Fibroblast of skin of left quadriceps (primary cell): ENCODE measurements at regions not wholly inside any gene's neighbourhood (a gene's known extent, or its start where the extent isn't known, plus 50 kb on each side); places are given as distances from the start of the nearest gene placed in this dataset.

Experiments
- DNase-seq, 2 experiments: peaks; one replicate each; pipeline ENCODE4 v3.0.0-alpha.2; 2013; ENCODE audit warnings: low read depth in 2 of 2

DNA sequence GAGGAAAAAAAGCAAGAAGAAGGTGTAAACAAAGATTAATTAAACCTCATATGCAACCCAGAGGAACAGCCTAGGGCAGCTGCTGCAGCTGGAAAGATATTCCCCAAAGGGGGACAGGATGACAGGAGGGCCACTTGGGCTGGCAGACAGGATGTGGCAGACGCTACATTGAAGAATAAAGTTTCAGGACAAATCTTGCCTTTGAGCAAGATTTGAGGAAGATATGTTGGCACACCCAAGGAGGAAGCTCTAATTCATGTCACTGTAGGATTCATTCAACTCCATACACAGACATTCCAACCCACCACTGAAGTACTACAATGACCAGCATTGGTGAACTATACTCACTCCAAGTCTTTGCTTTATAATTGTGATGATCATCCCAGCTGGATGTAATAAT lies 504.0 kb downstream of the SHQ1 start:
- no peak for DNase-seq

DNA sequence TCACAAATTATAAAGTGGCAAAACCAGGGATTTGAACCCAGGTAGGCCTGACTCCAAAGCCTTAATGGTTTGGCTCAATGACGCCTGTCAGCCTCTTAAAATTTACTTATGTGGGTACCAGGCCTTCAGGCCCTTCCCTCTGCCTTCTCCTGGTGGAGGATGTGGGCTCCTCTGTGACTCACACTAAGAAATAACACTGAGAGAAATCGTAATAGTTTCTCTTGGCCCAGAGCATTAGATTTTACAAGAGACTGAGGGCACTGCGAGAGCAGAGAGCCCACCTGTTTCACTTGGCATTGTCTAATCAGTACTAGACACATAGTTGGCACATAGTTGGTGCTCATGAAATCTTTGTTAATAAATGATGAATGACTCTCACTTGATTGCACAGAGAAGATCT lies 505.2 kb downstream of the SHQ1 start:
- no peak for DNase-seq

DNA sequence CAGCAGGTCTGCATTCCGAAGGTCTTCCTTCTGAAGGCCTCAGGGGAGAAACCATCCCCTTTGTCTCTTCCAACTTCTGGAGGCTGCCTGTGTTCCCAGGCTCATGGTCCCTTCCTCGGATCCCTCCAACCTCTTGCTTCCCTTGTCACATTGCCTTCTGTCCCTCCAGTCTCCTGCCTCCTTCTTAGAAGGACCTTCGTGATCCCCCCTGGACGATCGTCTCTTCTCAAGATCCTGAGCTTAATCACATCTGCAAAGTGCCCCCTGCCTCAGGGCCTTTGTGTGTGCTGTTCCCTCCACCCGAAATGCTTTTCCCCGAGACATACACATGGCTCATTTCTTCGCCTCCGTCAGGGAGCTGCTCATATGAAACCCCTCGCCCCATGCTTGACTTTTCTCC lies 505.8 kb downstream of the SHQ1 start:
- DNase-seq, result no peak

DNA sequence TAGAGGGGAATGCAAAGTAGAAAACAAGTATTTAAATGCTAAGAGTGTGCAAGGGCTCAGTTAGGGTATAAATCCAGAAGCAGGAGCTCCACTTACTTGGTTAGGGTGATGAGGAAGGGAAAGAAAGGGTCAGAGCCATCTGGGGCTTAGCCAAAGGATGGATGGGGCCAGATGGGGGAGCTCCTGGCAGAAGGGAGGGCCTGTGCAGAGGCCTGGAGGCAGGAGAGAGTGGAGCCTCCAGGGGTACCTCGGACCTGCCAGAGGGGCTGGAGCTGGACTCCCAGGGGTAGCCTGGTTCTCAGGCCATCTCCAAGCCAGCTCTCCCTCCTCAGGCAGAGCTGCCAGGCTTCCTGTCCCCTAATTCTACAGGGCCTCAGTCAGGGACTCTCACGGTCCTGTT lies 506.3 kb downstream of the SHQ1 start:
- no peak for DNase-seq

DNA sequence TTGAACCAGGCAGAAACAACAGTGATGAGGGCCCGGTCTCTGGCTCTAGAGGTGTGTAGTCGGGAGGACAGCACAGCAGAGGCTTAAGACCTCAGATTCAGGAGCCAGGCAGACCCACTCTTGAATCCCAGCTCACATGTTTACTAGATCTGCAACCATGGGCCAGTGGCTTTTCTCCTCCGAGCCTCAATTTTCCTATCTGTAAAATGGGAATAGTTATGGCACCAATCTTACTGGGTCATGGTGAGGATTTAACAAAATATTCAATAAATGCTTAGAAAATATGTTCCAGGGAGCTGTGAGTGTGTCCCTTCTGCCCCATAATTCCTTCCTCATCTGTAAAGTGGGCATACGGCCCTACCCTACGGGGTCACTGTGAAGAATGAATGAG lies 506.9 kb downstream of the SHQ1 start:
- no peak for DNase-seq

DNA sequence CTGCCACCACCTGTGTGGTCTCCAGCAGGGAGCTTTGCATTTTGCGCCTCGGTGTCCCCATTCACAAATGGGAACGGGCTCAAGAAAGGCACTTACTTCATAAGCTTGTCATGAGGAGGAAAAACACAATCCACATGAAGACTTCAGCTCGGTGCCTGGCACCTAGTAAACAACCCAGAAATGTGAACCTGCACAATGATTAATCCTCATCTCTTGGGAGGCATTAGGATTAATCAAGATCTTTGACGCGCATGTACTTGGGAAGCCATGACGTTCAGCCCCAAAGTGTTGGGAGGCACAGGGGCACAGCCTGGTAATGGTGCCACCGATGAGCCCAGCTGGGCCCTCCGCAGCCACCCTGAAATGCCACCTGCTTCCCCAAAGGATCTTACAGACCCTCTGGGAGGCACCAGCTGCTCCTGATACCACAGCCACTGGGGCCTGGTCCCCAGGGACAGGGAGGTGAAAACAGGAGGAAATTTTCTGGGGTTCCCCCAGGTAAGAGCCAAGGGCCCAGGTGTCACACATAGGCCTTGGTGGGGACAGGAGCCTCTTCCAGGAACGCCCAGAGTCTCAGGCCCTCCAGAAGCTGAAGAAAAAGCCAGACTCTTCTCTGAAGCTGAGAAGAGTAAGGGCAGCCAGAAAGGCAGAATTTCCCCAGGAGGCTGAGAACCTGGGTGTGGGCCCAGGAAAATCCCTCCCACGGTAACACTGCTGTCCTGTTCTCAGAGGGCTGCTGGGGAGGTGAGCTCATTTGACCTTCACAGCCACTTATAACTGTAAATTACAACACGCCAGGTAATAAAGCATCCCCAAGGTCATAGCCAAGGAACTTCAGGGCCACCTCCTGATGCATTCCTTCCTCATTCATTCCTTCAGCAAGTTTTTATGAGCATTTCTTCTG lies 507.5 kb downstream of the SHQ1 start:
- DNase-seq, result no peak

DNA sequence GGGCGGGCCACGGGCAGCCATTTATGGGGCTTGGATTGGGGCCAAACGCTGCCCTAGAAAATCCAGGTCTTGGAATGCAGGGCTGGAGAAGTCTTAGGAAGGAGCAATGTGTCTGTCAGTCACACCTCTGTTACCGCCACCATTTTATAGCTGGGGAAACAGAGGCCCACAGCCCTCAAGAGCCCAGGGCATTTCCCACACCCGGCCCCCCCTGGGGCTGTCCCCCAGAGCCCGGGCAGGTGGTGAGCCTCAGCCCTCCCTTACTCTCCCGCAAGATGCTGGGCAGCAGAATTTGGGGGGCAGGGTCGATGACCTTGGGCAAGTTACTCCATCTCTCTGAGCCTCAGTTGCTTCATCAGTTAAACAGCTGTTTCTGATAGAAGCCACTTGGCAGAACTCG lies 508.2 kb downstream of the SHQ1 start:
- no peak for DNase-seq

DNA sequence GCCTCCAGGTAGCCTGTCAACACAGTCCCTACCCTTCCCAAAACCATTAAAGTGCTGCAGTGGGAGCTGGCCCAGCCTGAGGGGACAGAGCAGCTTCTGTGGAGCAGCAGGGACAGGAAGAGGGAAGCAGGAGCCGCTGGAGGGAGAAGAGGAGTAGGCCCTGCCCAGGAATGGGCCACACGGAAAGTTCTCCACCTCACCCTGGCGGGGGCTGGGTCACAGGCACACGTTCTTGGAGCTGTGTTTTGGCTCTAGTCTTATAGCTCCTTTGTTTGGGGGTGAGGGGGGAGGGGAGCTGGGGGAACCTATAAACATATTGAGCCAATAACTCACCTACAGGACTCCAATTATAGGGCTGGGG lies 508.6 kb downstream of the SHQ1 start:
- DNase-seq, result no peak

DNA sequence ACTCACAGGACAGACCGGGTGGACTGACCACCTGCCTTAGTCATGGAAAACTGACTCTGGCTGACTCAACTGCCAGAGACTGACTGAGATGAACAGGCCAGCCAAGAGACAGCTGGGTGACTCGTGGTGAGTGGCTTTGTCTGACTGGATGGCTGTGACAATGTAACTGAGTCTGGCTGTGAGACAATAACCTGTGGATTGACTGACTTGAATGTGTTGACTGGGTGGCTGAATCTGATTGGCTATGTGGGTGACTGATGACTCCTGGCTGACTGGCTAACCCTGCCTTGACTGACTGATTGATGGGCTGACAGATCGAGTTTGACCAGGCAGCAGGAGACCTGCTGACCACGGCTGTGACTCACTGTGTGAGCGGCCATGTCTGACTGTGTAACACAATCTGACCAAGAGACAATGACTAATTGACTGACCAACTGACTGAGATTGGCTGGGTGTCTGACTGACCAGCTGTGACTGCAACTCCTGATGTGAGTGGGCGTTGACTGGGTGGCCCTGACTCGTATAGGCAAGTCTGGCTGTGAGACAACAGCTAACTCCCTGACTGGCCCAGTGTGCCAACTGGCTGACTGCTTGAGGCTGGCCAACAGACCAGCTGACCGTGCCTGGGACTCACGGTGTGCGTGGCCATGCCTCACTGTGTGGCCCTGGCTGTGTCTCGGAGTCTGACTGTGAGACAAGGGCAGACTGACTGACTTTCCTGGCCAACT lies 509.1 kb downstream of the SHQ1 start:
- DNase-seq, result no peak

DNA sequence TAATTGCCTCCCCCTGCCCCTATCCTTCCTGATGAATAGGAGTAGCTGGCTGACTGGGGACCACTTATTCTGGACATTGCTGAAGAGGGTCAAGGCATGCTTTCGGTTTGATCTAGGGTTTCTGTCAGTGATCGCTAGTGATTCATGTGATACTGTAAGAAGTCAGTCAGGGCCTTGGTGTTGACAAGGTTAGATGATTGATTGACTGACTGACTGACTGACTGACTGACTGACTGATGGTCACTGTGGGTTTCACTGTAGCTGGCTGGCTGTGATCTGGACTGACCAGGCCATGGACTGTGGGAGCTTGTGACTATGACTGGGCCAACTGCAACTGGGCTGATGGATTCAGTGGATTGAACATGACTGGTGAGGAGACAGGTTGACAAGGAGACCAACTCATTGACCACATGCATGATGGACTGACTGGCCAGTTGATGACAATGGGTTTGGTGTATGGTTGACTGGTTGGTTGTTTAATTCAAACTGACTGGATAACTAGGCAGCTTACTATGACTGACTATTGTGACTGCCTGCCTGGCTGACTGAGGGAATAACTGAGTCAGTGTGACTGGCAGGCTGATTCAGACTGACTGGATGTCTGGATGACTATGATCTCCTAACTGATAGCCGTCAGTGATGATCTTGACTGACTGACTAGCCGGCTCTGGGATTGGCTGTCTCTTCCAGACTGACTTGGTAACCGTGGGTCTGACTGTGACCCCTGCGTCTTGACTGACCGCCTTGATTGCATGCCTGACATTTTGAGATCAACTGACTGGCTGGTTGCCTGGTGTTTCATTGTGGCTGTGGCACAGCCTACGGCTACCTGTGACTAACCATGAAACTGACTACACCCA lies 509.9 kb downstream of the SHQ1 start:
- DNase-seq, result no peak

DNA sequence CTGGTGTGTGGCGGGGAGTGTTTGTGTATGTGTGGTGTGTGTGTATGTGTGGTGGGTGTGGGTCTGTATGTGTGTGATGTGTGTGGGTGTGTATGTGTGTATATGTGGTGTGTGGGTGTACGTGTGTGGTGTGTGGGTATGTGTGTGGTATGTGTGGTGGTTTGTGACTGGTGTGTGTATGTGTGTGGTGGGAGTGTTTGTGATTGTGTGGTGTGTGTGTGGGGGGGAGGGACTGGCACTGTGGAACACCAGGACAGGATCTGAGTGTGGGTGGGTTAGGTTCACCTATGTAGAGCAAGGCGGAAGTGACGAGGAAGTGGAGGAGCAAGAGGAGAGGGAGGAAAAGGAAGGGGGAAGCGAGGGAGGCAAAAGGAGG lies 510.8 kb downstream of the SHQ1 start:
- no peak for DNase-seq

DNA sequence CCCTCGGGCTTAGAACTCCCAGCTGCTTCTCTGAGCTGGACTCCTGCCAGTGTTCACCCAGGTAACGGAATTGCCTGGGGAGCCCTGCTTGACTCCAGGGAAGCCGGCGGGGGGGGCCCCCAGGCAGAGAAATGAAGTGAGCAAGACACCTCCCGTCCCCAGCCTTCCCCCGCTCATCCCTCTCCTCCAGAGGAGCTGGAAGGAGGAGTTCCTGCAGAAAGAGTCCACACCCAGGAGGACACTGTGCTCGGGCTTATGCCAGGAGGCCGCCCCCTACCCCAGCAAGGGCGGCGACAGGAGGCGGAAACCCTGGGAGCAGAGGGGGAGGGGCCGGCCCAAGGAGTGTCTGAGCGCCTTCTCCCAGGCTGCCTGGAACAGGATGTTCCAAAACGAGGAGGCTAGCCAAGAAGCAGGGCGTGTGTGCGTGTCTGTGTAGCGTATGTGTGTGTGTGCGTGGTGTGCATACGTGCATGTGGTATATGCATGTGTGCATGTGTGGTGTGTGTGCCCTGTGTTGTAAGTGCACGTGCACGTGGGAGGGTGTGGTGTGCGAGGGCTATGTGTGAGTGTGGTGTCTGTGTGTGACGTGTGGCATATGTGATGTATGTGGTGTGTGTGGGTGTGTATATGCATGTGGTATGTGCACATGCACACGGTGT lies 511.3 kb downstream of the SHQ1 start:
- peak; percentile 57 for DNase-seq

DNA sequence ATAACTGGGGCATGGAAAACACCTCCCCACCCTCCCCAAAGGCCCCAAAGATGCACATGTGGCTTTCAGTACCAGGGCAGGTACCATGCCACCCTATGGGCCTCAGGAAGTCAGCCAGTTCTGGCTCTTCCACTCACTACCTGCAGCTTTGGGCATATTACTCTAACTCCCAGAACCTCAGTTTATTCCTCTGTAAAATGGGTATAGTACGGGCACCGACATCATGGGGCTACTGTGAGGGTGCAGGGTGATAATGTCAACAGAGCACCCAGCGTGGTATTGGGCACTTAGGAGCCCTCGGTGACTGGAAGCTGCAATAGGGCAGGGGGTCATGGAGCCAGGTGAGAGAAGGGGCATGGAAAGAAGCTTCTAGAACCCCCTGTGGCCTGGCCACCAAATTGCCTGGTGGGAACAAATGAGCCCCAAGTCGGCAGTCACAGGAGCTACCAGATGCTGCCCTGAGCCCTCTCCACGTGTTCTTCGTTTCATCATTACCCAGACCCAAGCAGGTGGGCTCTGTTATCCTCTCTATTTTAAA lies 512.1 kb downstream of the SHQ1 start:
- no peak for DNase-seq

DNA sequence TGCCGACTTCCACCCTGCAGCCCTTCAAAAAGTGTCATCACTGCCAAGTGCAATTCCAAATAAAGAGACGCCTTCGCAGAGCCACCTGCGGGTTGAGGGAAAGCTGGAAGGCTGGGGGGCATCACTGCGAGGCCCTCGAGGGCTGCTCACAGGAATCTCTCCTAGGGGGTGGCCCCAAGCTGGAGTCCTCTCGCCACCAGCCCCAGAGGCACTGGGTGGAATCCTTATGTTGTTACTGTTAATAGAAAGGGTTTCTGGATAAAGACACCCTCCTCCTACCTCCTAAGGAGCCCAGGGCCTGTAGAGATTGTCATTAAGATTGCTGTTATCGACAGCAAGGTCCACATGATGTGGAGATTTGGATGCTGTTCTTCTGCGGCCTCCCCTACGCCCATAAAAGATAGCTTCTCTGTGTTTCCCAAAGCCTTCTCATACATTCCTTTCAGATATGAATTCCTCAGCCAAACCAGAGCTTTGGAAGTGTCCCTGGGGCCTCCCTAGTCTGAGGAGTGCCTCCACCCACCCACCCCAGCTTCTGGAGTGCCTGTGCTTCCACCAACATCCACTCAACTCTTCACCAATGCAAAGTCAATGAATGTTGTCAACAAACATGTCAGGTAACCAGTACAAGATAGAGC lies 512.7 kb downstream of the SHQ1 start:
- DNase-seq, result no peak

DNA sequence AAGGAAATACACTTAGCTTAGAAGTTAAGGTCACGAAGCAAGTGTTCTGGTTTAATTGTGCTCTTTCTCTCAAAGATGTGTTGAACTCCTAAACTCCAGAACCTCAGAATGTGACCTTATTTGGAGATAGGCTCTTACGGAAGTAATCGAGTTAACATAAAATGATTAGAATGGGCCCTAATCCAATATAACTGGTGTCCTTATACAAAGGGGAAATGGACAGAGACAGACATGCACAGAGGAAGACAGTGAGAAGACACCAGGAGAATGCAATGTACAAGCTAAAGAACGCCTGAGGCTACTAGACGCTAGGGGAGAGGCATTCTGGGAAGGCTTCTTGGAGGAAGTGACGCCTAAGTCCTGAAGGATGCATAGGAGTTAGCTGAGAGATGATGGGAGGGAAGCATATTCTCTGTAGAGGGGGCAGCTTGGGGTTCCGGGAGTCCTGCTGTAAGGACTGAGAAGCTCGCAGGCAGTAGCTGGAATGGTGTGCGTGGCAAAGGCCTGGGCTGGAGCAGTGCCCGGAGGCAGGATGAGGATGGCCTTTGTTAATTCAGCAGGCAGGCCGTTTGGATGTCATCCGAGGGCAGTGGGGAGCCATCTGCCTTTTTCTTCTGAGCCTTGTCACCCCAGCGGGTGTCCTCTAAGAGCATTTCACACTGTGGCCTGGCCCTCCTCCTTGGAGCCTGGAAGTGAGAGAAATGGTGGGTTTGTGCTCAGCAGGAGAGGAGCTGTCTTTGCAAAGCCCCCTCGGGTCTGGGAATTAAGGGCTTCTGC lies 513.4 kb downstream of the SHQ1 start:
- DNase-seq, result no peak

DNA sequence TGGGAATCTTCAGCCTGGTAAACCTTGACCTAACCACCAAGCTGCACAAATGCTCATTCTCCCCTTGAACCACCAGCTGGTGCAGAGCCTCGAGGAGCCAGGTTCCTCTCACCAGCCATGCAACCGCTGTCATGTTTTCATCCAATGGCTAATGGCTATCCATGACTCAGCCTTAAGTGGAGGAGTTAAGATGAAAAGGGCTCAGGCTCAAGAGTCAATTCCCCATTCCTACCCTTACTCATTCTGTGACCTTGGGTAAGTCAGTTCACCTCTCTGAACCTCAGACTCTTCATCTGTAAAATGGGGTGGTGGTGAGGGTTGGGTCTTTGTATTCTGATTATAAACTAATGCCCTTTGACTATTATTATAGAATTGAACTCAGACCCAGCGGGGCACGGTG lies 515.6 kb downstream of the SHQ1 start:
- DNase-seq, result no peak

DNA sequence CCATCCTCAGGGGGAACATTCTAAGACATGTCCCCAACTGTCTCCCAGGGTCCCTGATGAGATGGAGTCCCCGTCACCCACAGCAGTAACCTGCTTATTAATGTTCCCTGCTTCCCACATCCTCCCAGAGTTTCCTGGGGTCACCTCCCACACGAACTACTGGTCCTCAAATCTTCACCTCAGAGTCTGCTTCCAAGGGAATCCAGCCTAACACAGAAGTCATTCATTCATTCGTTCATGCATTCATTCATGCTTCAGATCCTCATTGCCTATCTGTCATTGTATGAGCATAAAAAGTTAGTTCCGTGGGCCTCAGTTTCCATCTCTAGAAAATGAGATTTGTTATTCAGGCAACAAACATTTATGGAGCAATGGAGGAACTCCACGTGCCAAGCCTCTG lies 516.2 kb downstream of the SHQ1 start:
- no peak for DNase-seq

DNA sequence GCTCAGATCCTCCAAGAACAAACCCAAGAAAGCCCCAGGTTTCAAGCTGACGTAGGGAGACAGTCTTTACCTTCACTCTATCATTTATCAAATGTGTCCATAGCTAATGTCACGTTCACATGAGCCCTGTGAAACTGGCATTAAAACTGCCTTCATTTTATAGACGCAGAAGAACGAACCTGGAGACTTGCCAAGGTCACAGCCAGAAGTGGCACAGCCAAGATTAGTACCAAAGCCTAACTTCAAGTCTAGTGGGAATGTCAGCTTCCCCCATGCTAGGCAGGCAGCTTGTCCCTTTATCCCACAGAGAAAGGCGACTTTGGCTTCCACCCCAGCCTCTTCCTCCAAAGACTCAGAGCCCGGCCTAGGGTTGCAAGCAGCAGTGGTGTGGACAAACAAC lies 517.2 kb downstream of the SHQ1 start:
- DNase-seq, result no peak

DNA sequence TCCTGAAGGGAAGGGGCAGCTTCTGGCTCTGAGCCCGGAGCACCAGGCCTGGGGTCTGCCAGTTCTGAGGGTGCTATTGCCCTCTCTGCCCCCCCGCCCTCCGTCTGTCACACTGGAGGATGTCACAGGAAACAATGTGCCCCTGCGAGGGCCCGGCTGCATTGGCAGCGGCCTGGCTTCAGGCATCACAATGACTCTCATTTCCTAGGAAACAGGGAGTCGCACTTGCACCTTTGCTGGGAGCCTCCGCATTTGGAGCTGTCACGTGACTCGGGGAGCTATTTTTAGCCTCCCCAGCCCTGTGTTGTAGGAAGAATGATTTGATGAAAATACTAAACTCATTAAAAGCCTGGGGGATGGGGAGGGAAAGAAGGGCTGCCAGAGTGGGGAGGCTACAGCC lies 518.9 kb downstream of the SHQ1 start:
- no peak for DNase-seq

DNA sequence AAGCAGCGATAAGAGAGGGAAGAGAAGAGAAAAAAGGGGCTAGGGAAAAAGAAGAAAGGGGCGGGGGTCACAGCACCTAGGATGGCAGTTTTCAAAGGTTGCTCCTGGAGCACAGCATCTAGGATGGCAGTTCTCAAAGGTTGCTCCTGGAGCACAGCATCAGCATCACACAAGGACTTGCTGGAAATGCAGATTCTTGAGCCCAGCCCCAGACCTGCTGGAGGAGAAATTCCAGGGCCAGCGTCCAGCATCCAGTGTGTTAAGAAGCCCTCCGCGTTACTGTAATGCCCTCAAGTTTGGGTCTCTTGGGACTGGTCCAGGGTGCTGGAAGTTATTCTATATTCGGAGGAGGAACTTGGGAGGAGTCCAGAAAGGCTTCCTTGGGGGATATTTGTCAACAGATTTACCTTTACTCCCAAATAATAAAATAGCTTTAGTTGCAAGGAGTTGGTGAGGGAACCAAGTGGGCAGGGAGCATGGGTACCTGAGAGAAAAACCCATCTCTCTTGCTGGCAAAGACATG lies 519.4 kb downstream of the SHQ1 start:
- DNase-seq, result no peak
